ENCODE measurements at regions not wholly inside any gene's neighbourhood (a gene's known extent, or its start where the extent isn't known, plus 50 kb on each side); places are given as distances from the start of the nearest gene placed in this dataset.
A peak's percentile ranks its signal among the peaks of the same experiment; 100 is the strongest.

GRCh38 chr5:167587772-167588437, 703.5 kb upstream of the WWC1 start:
- no peak overlapping the region for H3K4me3 ChIP-seq (ENCODE audit: low read depth, low read length)
- TF ChIP-seq CTCF (IDR thresholded peaks at IDR 0.05; ENCODE audit: low read depth, low read length, missing control alignments), result peak; percentile 81
- DNase-seq (ENCODE audit: low read depth), result peak; percentile 22
- in situ Hi-C loops (cut with HindIII; ENCODE audit: low sequenced_read_pairs), result loop anchor here (25.0 kb wide), 1 partner anchor 624 kb away; no protein-coding TSS in a partner anchor

- in situ Hi-C loops (cut with HindIII; ENCODE audit: low sequenced_read_pairs), result loop anchor here (25.0 kb wide), 1 partner anchor 620 kb away; no protein-coding TSS in a partner anchor
- no peak for TF ChIP-seq CTCF (IDR thresholded peaks at IDR 0.05; ENCODE audit: low read depth, low read length, missing control alignments)
- no peak for DNase-seq (ENCODE audit: low read depth)
- no peak overlapping the region for H3K4me3 ChIP-seq (ENCODE audit: low read depth, low read length)
These were observed 699.3 kb upstream of the WWC1 start for GRCh38 chr5:167592114-167592513.

- no peak for DNase-seq (ENCODE audit: low read depth)
- H3K4me3 ChIP-seq (ENCODE audit: low read depth, low read length), result no peak overlapping the region
- TF ChIP-seq CTCF (IDR thresholded peaks at IDR 0.05; ENCODE audit: low read depth, low read length, missing control alignments), result no peak
- in situ Hi-C loops (cut with HindIII; ENCODE audit: low sequenced_read_pairs), result loop anchor here (25.0 kb wide), 1 partner anchor 619 kb away; no protein-coding TSS in a partner anchor
These were observed 698.0 kb upstream of the WWC1 start for GRCh38 chr5:167593329-167594060.

GRCh38 chr5:167594061-167594435, 697.4 kb upstream of the WWC1 start:
- in situ Hi-C loops (cut with HindIII; ENCODE audit: low sequenced_read_pairs), result loop anchor here (25.0 kb wide), 1 partner anchor 618 kb away; no protein-coding TSS in a partner anchor
- no peak for TF ChIP-seq CTCF (IDR thresholded peaks at IDR 0.05; ENCODE audit: low read depth, low read length, missing control alignments)
- no peak for DNase-seq (ENCODE audit: low read depth)
- no peak overlapping the region for H3K4me3 ChIP-seq (ENCODE audit: low read depth, low read length)

GRCh38 chr5:167594750-167595149, 696.7 kb upstream of the WWC1 start:
- no peak for TF ChIP-seq CTCF (IDR thresholded peaks at IDR 0.05; ENCODE audit: low read depth, low read length, missing control alignments)
- no peak overlapping the region for H3K4me3 ChIP-seq (ENCODE audit: low read depth, low read length)
- DNase-seq (ENCODE audit: low read depth), result no peak
- in situ Hi-C loops (cut with HindIII; ENCODE audit: low sequenced_read_pairs), result loop anchor here (25.0 kb wide), 1 partner anchor 618 kb away; no protein-coding TSS in a partner anchor

- no peak for TF ChIP-seq CTCF (IDR thresholded peaks at IDR 0.05; ENCODE audit: low read depth, low read length, missing control alignments)
- in situ Hi-C loops (cut with HindIII; ENCODE audit: low sequenced_read_pairs), result loop anchor here (25.0 kb wide), 1 partner anchor 617 kb away; no protein-coding TSS in a partner anchor
- no peak overlapping the region for H3K4me3 ChIP-seq (ENCODE audit: low read depth, low read length)
- no peak for DNase-seq (ENCODE audit: low read depth)
These were observed 696.2 kb upstream of the WWC1 start for GRCh38 chr5:167595196-167595595.

Measured in astrocyte of the cerebellum (primary cell).